ENCODE measurements at regions not wholly inside any gene's neighbourhood (a gene's known extent, or its start where the extent isn't known, plus 50 kb on each side); places are given as distances from the start of the nearest gene placed in this dataset.
"Not testable (repeated sequence)": the region's sequence is repeated elsewhere in the genome, so short reads cannot be mapped to it uniquely, and the experiment has no call there.

DNA sequence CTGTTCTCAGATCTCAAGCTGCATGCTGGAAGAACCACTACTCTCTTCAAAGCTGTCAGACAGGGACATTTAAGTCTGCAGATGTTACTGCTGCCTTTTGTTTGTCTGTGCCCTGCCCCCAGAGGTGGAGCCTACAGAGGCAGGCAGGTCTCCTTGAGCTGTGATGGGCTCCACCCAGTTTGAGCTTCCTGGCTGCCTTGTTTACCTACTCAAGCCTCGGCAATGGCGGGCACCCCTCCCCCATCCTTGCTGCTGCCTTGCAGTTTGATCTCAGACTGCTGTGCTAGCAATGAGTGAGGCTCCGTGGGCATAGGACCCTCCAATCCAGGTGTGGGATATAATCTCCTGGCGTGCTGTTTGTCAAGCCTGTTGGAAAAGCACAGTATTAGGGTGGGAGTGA, 1122.9 kb downstream of the DNAJB9 start:
- H3K79me1 ChIP-seq (ENCODE audit: low read depth in 1 of 2, low read length in 2 of 2); POLR2A ChIA-PET (ENCODE audit: unreplicated experiment); H4K91ac ChIP-seq (ENCODE audit: insufficient read depth, low read depth, low read length); H2AK9ac ChIP-seq (replicated peaks; ENCODE audit: low read depth, low read length, poor library complexity); H3K27me3 ChIP-seq (ENCODE audit: control insufficient read depth, insufficient read depth, low read length); in situ Hi-C loops (cut with MboI; ENCODE audit: low sequenced_read_pairs); H4K20me1 ChIP-seq (ENCODE audit: insufficient read depth, low read length); H3K14ac ChIP-seq (replicated peaks; ENCODE audit: low read depth, low read length); H3K9ac ChIP-seq (ENCODE audit: low read depth, low read length); H3K36me3 ChIP-seq (ENCODE audit: control insufficient read depth, insufficient read depth, low read length); H3K18ac ChIP-seq (ENCODE audit: low read depth, low read length); H3K4me3 ChIP-seq (ENCODE audit: insufficient read depth, low read depth, low read length); dilution Hi-C loops (cut with HindIII; ENCODE audit: low sequenced_read_pairs, unreplicated experiment); H2BK20ac ChIP-seq (ENCODE audit: low read depth, low read length); ATAC-seq (ENCODE audit: low read depth); H2BK15ac ChIP-seq (ENCODE audit: low read depth, low read length); H2AFZ ChIP-seq (replicated peaks; ENCODE audit: low read length, poor library complexity); H3K4me2 ChIP-seq (ENCODE audit: low read depth, low read length); intact Hi-C loops (cut with micrococcal nuclease); BruUV-seq (replicated peaks); H3K9me3 ChIP-seq (ENCODE audit: control insufficient read depth, insufficient read depth, low read length); H3K4ac ChIP-seq (ENCODE audit: low read depth, low read length); DNase-seq; H2BK5ac ChIP-seq (ENCODE audit: low read depth, low read length, poor library complexity, severe bottlenecking); H3K4me1 ChIP-seq (ENCODE audit: control insufficient read depth, insufficient read depth, low read length); CTCF ChIA-PET; H3K56ac ChIP-seq (ENCODE audit: extremely low read depth, insufficient read depth, low read length); H2AK5ac ChIP-seq (ENCODE audit: low read depth, low read length); H4K5ac ChIP-seq (ENCODE audit: low read depth, low read length); H3K9me1 ChIP-seq (ENCODE audit: insufficient read depth, low read length); H3K27ac ChIP-seq (ENCODE audit: insufficient read depth, low read length); H3K23ac ChIP-seq (ENCODE audit: low read depth, low read length); H2BK120ac ChIP-seq (ENCODE audit: low read depth, low read length); H4K8ac ChIP-seq (ENCODE audit: low read depth in 2 of 2, low read length in 2 of 2): not testable (repeated sequence)
- WGBS, 2 experiments (ENCODE audit: extremely low coverage in 2 of 2, insufficient read length in 1 of 2): no CpG with 5 or more reads among the region's 4 CpGs
